SK-N-SH treated with all-trans-retinoic acid at 6 μM for 48 hours (cell line): ENCODE measurements at regions not wholly inside any gene's neighbourhood (a gene's known extent, or its start where the extent isn't known, plus 50 kb on each side); places are given as distances from the start of the nearest gene placed in this dataset.

Source experiments
- TCF4 ChIP-seq: fragments of 250-450 bp; sonication (Bioruptor Pico); IDR thresholded peaks from 2 replicates; pipeline ENCODE4 v1.8.0; 2021; ENCODE audit warnings: mild to moderate bottlenecking, moderate library complexity, borderline replicate concordance
- ZFP3 ChIP-seq: fragments of 250-450 bp; sonication (Bioruptor Pico); IDR thresholded peaks from 2 replicates; pipeline ENCODE4 v1.5.0; 2020; ENCODE audit warnings: mild to moderate bottlenecking, moderate library complexity

GRCh38 chr12:25372969-25373817, 122.5 kb upstream of the KRAS start:
- TF ChIP-seq ZFP3 = no peak
- no peak for TF ChIP-seq TCF4 (CRISPR knock-in tag)
